ENCODE measurements at regions not wholly inside any gene's neighbourhood (a gene's known extent, or its start where the extent isn't known, plus 50 kb on each side); places are given as distances from the start of the nearest gene placed in this dataset.
"Not testable (repeated sequence)": the region's sequence is repeated elsewhere in the genome, so short reads cannot be mapped to it uniquely, and the experiment has no call there.

- Histone ChIP-seq H3K27me3 (ENCODE audit: control insufficient read depth, insufficient read depth) (no peaks in the 10 kb centered on the region), H3K4me3 (ENCODE audit: low read length) (no peak overlapping the region), H3K9me3 (ENCODE audit: control insufficient read depth, low read length) (no peaks in the 10 kb centered on the region), H3K27ac (ENCODE audit: low read length) (no peak overlapping the region), H3K4me1 (ENCODE audit: control insufficient read depth, insufficient read depth, low read length) (no peaks in the 10 kb centered on the region)
- 74% methylated on average over 6 of the region's 6 CpGs for WGBS
- intact Hi-C loops (cut with DNase I): no loop called here
- ATAC-seq: no peak
- DNase-seq: no peak
Observed at GRCh38 chr6:48959251-48960060, 503.6 kb downstream of the MMUT start.

- DNase-seq (no peak), ATAC-seq (no peak)
- Histone ChIP-seq H3K4me3 (ENCODE audit: low read length) (no peak overlapping the region), H3K9me3 (ENCODE audit: control insufficient read depth, low read length) (no peaks in the 10 kb centered on the region), H3K27ac (ENCODE audit: low read length) (no peak overlapping the region), H3K27me3 (ENCODE audit: control insufficient read depth, insufficient read depth) (no peaks in the 10 kb centered on the region), H3K4me1 (ENCODE audit: control insufficient read depth, insufficient read depth, low read length) (no peaks in the 10 kb centered on the region)
- WGBS: 53% methylated on average over 5 of the region's 5 CpGs
- intact Hi-C loops (cut with DNase I): no loop called here
Observed at GRCh38 chr6:48957781-48958180, 505.3 kb downstream of the MMUT start.

- ATAC-seq (no peak), DNase-seq (no peak)
- intact Hi-C loops (cut with DNase I): no loop called here
- H3K4me3 ChIP-seq (ENCODE audit: low read length): no peak overlapping the region
- WGBS: 75% methylated on average over 2 of the region's 2 CpGs
- H3K9me3 ChIP-seq (ENCODE audit: control insufficient read depth, low read length): no peaks in the 10 kb centered on the region
- no peaks in the 10 kb centered on the region for H3K27me3 ChIP-seq (ENCODE audit: control insufficient read depth, insufficient read depth)
- H3K27ac ChIP-seq (ENCODE audit: low read length): no peak overlapping the region
- no peaks in the 10 kb centered on the region for H3K4me1 ChIP-seq (ENCODE audit: control insufficient read depth, insufficient read depth, low read length)
Observed at GRCh38 chr6:48951917-48952316, 511.1 kb downstream of the MMUT start.

- H3K4me1 ChIP-seq (ENCODE audit: control insufficient read depth, insufficient read depth, low read length); ATAC-seq; intact Hi-C loops (cut with DNase I); H3K9me3 ChIP-seq (ENCODE audit: control insufficient read depth, low read length); DNase-seq; H3K27ac ChIP-seq (ENCODE audit: low read length); H3K4me3 ChIP-seq (ENCODE audit: low read length); H3K27me3 ChIP-seq (ENCODE audit: control insufficient read depth, insufficient read depth): not testable (repeated sequence)
- 85% methylated on average over 4 of the region's 4 CpGs for WGBS
Observed at GRCh38 chr6:48944276-48944675, 518.8 kb downstream of the MMUT start.

- ATAC-seq (no peak), DNase-seq (no peak)
- Histone ChIP-seq H3K4me3 (ENCODE audit: low read length) (no peak overlapping the region), H3K9me3 (ENCODE audit: control insufficient read depth, low read length) (no peaks in the 10 kb centered on the region), H3K4me1 (ENCODE audit: control insufficient read depth, insufficient read depth, low read length) (no peaks in the 10 kb centered on the region), H3K27ac (ENCODE audit: low read length) (no peak overlapping the region), H3K27me3 (ENCODE audit: control insufficient read depth, insufficient read depth) (no peaks in the 10 kb centered on the region)
- intact Hi-C loops (cut with DNase I): no loop called here
Observed at GRCh38 chr6:48933136-48933535, 529.9 kb downstream of the MMUT start.

- intact Hi-C loops (cut with DNase I): no loop called here
- H3K4me1 ChIP-seq (ENCODE audit: control insufficient read depth, insufficient read depth, low read length): no peaks in the 10 kb centered on the region
- H3K9me3 ChIP-seq (ENCODE audit: control insufficient read depth, low read length): no peaks in the 10 kb centered on the region
- ATAC-seq (no peak), DNase-seq (no peak)
- 59% methylated on average over 2 of the region's 2 CpGs for WGBS
- no peak overlapping the region for H3K27ac ChIP-seq (ENCODE audit: low read length)
- H3K27me3 ChIP-seq (ENCODE audit: control insufficient read depth, insufficient read depth): no peaks in the 10 kb centered on the region
- no peak overlapping the region for H3K4me3 ChIP-seq (ENCODE audit: low read length)
Observed at GRCh38 chr6:48928937-48929336, 534.1 kb downstream of the MMUT start.

GRCh38 chr6:48922837-48923236 lies 540.2 kb downstream of the MMUT start:
- ATAC-seq: no peak
- no peak for DNase-seq
- H3K9me3 ChIP-seq (ENCODE audit: control insufficient read depth, low read length): no peaks in the 10 kb centered on the region
- H3K27ac ChIP-seq (ENCODE audit: low read length): no peak overlapping the region
- no peaks in the 10 kb centered on the region for H3K4me1 ChIP-seq (ENCODE audit: control insufficient read depth, insufficient read depth, low read length)
- no peaks in the 10 kb centered on the region for H3K27me3 ChIP-seq (ENCODE audit: control insufficient read depth, insufficient read depth)
- no peak overlapping the region for H3K4me3 ChIP-seq (ENCODE audit: low read length)
- intact Hi-C loops (cut with DNase I): no loop called here
- WGBS: 56% methylated on average over 2 of the region's 2 CpGs

GRCh38 chr6:48919555-48919954 lies 543.5 kb downstream of the MMUT start:
- Histone ChIP-seq H3K4me3 (ENCODE audit: low read length) (no peak overlapping the region), H3K27ac (ENCODE audit: low read length) (no peak overlapping the region), H3K27me3 (ENCODE audit: control insufficient read depth, insufficient read depth) (no peaks in the 10 kb centered on the region), H3K4me1 (ENCODE audit: control insufficient read depth, insufficient read depth, low read length) (no peaks in the 10 kb centered on the region), H3K9me3 (ENCODE audit: control insufficient read depth, low read length) (no peaks in the 10 kb centered on the region)
- DNase-seq: peak in 1 of 3 donors; percentile 20
- no peak for ATAC-seq
- intact Hi-C loops (cut with DNase I): no loop called here

GRCh38 chr6:48917233-48917632 lies 545.8 kb downstream of the MMUT start:
- no peaks in the 10 kb centered on the region for H3K9me3 ChIP-seq (ENCODE audit: control insufficient read depth, low read length)
- no peaks in the 10 kb centered on the region for H3K4me1 ChIP-seq (ENCODE audit: control insufficient read depth, insufficient read depth, low read length)
- intact Hi-C loops (cut with DNase I): no loop called here
- WGBS: 37% methylated on average over 2 of the region's 2 CpGs
- no peak overlapping the region for H3K27ac ChIP-seq (ENCODE audit: low read length)
- H3K27me3 ChIP-seq (ENCODE audit: control insufficient read depth, insufficient read depth): no peaks in the 10 kb centered on the region
- ATAC-seq (no peak), DNase-seq (no peak)
- H3K4me3 ChIP-seq (ENCODE audit: low read length): no peak overlapping the region

- no peak overlapping the region for H3K27ac ChIP-seq (ENCODE audit: low read length)
- H3K4me3 ChIP-seq (ENCODE audit: low read length): no peak overlapping the region
- no peaks in the 10 kb centered on the region for H3K4me1 ChIP-seq (ENCODE audit: control insufficient read depth, insufficient read depth, low read length)
- DNase-seq: no peak
- intact Hi-C loops (cut with DNase I): no loop called here
- H3K27me3 ChIP-seq (ENCODE audit: control insufficient read depth, insufficient read depth): no peaks in the 10 kb centered on the region
- ATAC-seq: no peak
- H3K9me3 ChIP-seq (ENCODE audit: control insufficient read depth, low read length): no peaks in the 10 kb centered on the region
Observed at GRCh38 chr6:48916607-48917006, 546.4 kb downstream of the MMUT start.

- H3K27ac ChIP-seq (ENCODE audit: low read length): no peak overlapping the region
- no peaks in the 10 kb centered on the region for H3K4me1 ChIP-seq (ENCODE audit: control insufficient read depth, insufficient read depth, low read length)
- H3K9me3 ChIP-seq (ENCODE audit: control insufficient read depth, low read length): no peaks in the 10 kb centered on the region
- intact Hi-C loops (cut with DNase I): no loop called here
- DNase-seq (no peak), ATAC-seq (no peak)
- H3K27me3 ChIP-seq (ENCODE audit: control insufficient read depth, insufficient read depth): no peaks in the 10 kb centered on the region
- no peak overlapping the region for H3K4me3 ChIP-seq (ENCODE audit: low read length)
Observed at GRCh38 chr6:48915591-48915990, 547.5 kb downstream of the MMUT start.

GRCh38 chr6:48912503-48912902 lies 550.5 kb downstream of the MMUT start:
- ATAC-seq (no peak), DNase-seq (no peak)
- no peak overlapping the region for H3K27ac ChIP-seq (ENCODE audit: low read length)
- intact Hi-C loops (cut with DNase I): no loop called here
- no peak overlapping the region for H3K4me3 ChIP-seq (ENCODE audit: low read length)
- H3K4me1 ChIP-seq (ENCODE audit: control insufficient read depth, insufficient read depth, low read length): no peaks in the 10 kb centered on the region
- H3K27me3 ChIP-seq (ENCODE audit: control insufficient read depth, insufficient read depth): no peaks in the 10 kb centered on the region
- WGBS: 89% methylated on average over 2 of the region's 2 CpGs
- H3K9me3 ChIP-seq (ENCODE audit: control insufficient read depth, low read length): no peaks in the 10 kb centered on the region

Data from right cardiac atrium (tissue), 5 donors.